ENCODE measurements at regions not wholly inside any gene's neighbourhood (a gene's known extent, or its start where the extent isn't known, plus 50 kb on each side); places are given as distances from the start of the nearest gene placed in this dataset.
"Not testable (repeated sequence)": the region's sequence is repeated elsewhere in the genome, so short reads cannot be mapped to it uniquely, and the experiment has no call there.

GRCh38 chr5:63760965-63761364 is 201.3 kb downstream of the HTR1A start:
- TF ChIP-seq CTCF (conservative IDR thresholded peaks at IDR 0.05; ENCODE audit: low read depth, low read length), result no peak
- DNase-seq (ENCODE audit: low read depth), result no peak

GRCh38 chr5:63743096-63743798 is 219.0 kb downstream of the HTR1A start:
- no peak for TF ChIP-seq CTCF (conservative IDR thresholded peaks at IDR 0.05; ENCODE audit: low read depth, low read length)
- H3K4me3 ChIP-seq (ENCODE audit: low read length), result no peak overlapping the region
- no peak for DNase-seq (ENCODE audit: low read depth)

More at GRCh38 chr5:63760965-63761364, 201.3 kb downstream of the HTR1A start:
- no peak overlapping the region for H3K4me3 ChIP-seq (ENCODE audit: low read length)

GRCh38 chr5:63732880-63733279 is 229.4 kb downstream of the HTR1A start:
- not testable (repeated sequence) for H3K4me3 ChIP-seq (ENCODE audit: low read length); DNase-seq (ENCODE audit: low read depth)

- no peak for DNase-seq (ENCODE audit: low read depth)
Measured at GRCh38 chr5:63727583-63727982, 234.7 kb downstream of the HTR1A start.

GRCh38 chr5:63726496-63726895 is 235.7 kb downstream of the HTR1A start:
- no peak overlapping the region for H3K4me3 ChIP-seq (ENCODE audit: low read length)
- no peak for TF ChIP-seq CTCF (conservative IDR thresholded peaks at IDR 0.05; ENCODE audit: low read depth, low read length)
- DNase-seq (ENCODE audit: low read depth), result no peak

More at GRCh38 chr5:63727583-63727982, 234.7 kb downstream of the HTR1A start:
- H3K4me3 ChIP-seq (ENCODE audit: low read length), result no peak overlapping the region
- TF ChIP-seq CTCF (conservative IDR thresholded peaks at IDR 0.05; ENCODE audit: low read depth, low read length), result no peak

- H3K4me3 ChIP-seq (ENCODE audit: low read length), result no peak overlapping the region
- no peak for TF ChIP-seq CTCF (conservative IDR thresholded peaks at IDR 0.05; ENCODE audit: low read depth, low read length)
- no peak for DNase-seq (ENCODE audit: low read depth)
Measured at GRCh38 chr5:63719147-63719546, 243.1 kb downstream of the HTR1A start.

- H3K4me3 ChIP-seq (ENCODE audit: low read length), result no peak overlapping the region
- no peak for DNase-seq (ENCODE audit: low read depth)
- no peak for TF ChIP-seq CTCF (conservative IDR thresholded peaks at IDR 0.05; ENCODE audit: low read depth, low read length)
Measured at GRCh38 chr5:63700241-63700640, 262.0 kb downstream of the HTR1A start.
